DND-41 (cell line): ENCODE measurements at regions not wholly inside any gene's neighbourhood (a gene's known extent, or its start where the extent isn't known, plus 50 kb on each side); places are given as distances from the start of the nearest gene placed in this dataset.

Source experiments
- ATAC-seq: fragments of 200-7000 bp; cut with Tn5 transposase; 3 replicates; pipeline ENCODE4 v1.9.1; 2021; ENCODE audit warnings: low read depth; ENCODE audit not compliant: insufficient read depth
- DNase-seq: peaks from one replicate; pipeline ENCODE4 v3.0.0-alpha.2; 2020
- H2AFZ ChIP-seq: 2 replicates; pipeline ENCODE4 v1.6.0; 2012; ENCODE audit warnings: low read depth, low read length
- H3K27ac ChIP-seq: 2 replicates; pipeline ENCODE4 v1.5.1; 2012; ENCODE audit warnings: low read length, inconsistent platforms
- H3K27me3 ChIP-seq: fragments of 200-600 bp; sonication (generic); 2 replicates; pipeline ENCODE4 v1.6.0; 2012; ENCODE audit warnings: low read length, mild to moderate bottlenecking, inconsistent platforms; ENCODE audit not compliant: insufficient read depth, poor library complexity
- H3K36me3 ChIP-seq: 2 replicates; pipeline ENCODE4 v1.5.1; 2012; ENCODE audit warnings: low read length, inconsistent platforms; ENCODE audit not compliant: insufficient read depth
- H3K4me1 ChIP-seq: 2 replicates; pipeline ENCODE4 v1.5.1; 2012; ENCODE audit warnings: mild to moderate bottlenecking, low read length; ENCODE audit not compliant: insufficient read depth
- H3K4me2 ChIP-seq: 2 replicates; pipeline ENCODE4 v1.6.0; 2012; ENCODE audit warnings: mild to moderate bottlenecking, moderate library complexity, low read length, inconsistent platforms; ENCODE audit not compliant: insufficient read depth
- H3K4me3 ChIP-seq, 2 experiments: fragments of 200-600 bp in 1 of 2; shearing (Covaris generic) in 1 of 2; 2 replicates each; pipeline ENCODE4 v1.5.1; 2012 to 2016; ENCODE audit warnings: inconsistent platforms in 2 of 2, low read length in 2 of 2, mild to moderate bottlenecking in 2 of 2, low read depth in 1 of 2, moderate library complexity in 1 of 2
- H3K79me2 ChIP-seq: 2 replicates; pipeline ENCODE4 v1.6.0; 2012; ENCODE audit warnings: low read length, inconsistent platforms; ENCODE audit not compliant: insufficient read depth
- H3K9ac ChIP-seq: 2 replicates; pipeline ENCODE4 v1.6.0; 2012; ENCODE audit warnings: low read depth, mild to moderate bottlenecking, inconsistent platforms, low read length, moderate library complexity
- H3K9me3 ChIP-seq: 2 replicates; pipeline ENCODE4 v1.5.1; 2012; ENCODE audit warnings: low read length, moderate library complexity, mild to moderate bottlenecking, inconsistent platforms; ENCODE audit not compliant: insufficient read depth, severe bottlenecking
- H4K20me1 ChIP-seq: 2 replicates; pipeline ENCODE4 v1.6.0; 2012; ENCODE audit warnings: low read length; ENCODE audit not compliant: insufficient read depth
- CTCF ChIP-seq: IDR thresholded peaks from 2 replicates; pipeline ENCODE4 v1.5.1; 2012; ENCODE audit warnings: borderline replicate concordance, low read length, moderate library complexity, mild to moderate bottlenecking; ENCODE audit not compliant: poor library complexity, severe bottlenecking; ENCODE audit errors: extremely low read depth
- EZH2 ChIP-seq: IDR thresholded peaks from 3 replicates; pipeline ENCODE4 v1.6.1; 2012; ENCODE audit warnings: borderline replicate concordance, low read depth, mild to moderate bottlenecking, moderate library complexity, low read length, inconsistent platforms; ENCODE audit not compliant: severe bottlenecking

- no peak overlapping the region for H3K9ac ChIP-seq
- H3K79me2 ChIP-seq = no peaks in the 10 kb centered on the region
- H3K27me3 ChIP-seq = no peaks in the 10 kb centered on the region
- no peak overlapping the region for H3K4me3 ChIP-seq
- ATAC-seq = no peak
- H4K20me1 ChIP-seq = no peaks in the 10 kb centered on the region
- no peak for DNase-seq
- TF ChIP-seq CTCF (no peak), EZH2 (no peak)
- H3K27ac ChIP-seq = no peak overlapping the region
- no peak overlapping the region for H2AFZ ChIP-seq
- no peaks in the 10 kb centered on the region for H3K9me3 ChIP-seq
- no peaks in the 10 kb centered on the region for H3K4me1 ChIP-seq
- H3K36me3 ChIP-seq = no peaks in the 10 kb centered on the region
- no peak overlapping the region for H3K4me2 ChIP-seq
Measured at GRCh38 chr5:98314292-98314691, 459.2 kb upstream of the RGMB start.

- no peaks in the 10 kb centered on the region for H3K4me1 ChIP-seq
- no peak overlapping the region for H3K4me2 ChIP-seq
- H3K27ac ChIP-seq = no peak overlapping the region
- no peaks in the 10 kb centered on the region for H3K9me3 ChIP-seq
- no peak overlapping the region for H2AFZ ChIP-seq
- H3K36me3 ChIP-seq = no peaks in the 10 kb centered on the region
- no peak for DNase-seq
- H3K27me3 ChIP-seq = no peaks in the 10 kb centered on the region
- no peak overlapping the region for H3K4me3 ChIP-seq
- no peaks in the 10 kb centered on the region for H4K20me1 ChIP-seq
- H3K79me2 ChIP-seq = no peaks in the 10 kb centered on the region
- no peak for ATAC-seq
- no peak for TF ChIP-seq EZH2
- no peak for TF ChIP-seq CTCF
- H3K9ac ChIP-seq = no peak overlapping the region
Measured at GRCh38 chr5:98318386-98318785, 455.1 kb upstream of the RGMB start.

GRCh38 chr5:98319299-98320011 lies 454.0 kb upstream of the RGMB start:
- no peaks in the 10 kb centered on the region for H3K9me3 ChIP-seq
- H3K9ac ChIP-seq = no peak overlapping the region
- no peak overlapping the region for H2AFZ ChIP-seq
- ATAC-seq (no peak), DNase-seq (no peak)
- H3K79me2 ChIP-seq = no peaks in the 10 kb centered on the region
- no peak overlapping the region for H3K4me3 ChIP-seq
- no peak overlapping the region for H3K27ac ChIP-seq
- H3K4me1 ChIP-seq = no peaks in the 10 kb centered on the region
- TF ChIP-seq CTCF (no peak), EZH2 (no peak)
- no peaks in the 10 kb centered on the region for H3K27me3 ChIP-seq
- no peaks in the 10 kb centered on the region for H4K20me1 ChIP-seq
- H3K4me2 ChIP-seq = no peak overlapping the region
- H3K36me3 ChIP-seq = no peaks in the 10 kb centered on the region

GRCh38 chr5:98320343-98320742 lies 453.1 kb upstream of the RGMB start:
- no peaks in the 10 kb centered on the region for H3K36me3 ChIP-seq
- no peak overlapping the region for H3K9ac ChIP-seq
- no peak overlapping the region for H3K4me3 ChIP-seq
- H3K79me2 ChIP-seq = no peaks in the 10 kb centered on the region
- no peaks in the 10 kb centered on the region for H3K9me3 ChIP-seq
- no peaks in the 10 kb centered on the region for H3K4me1 ChIP-seq
- DNase-seq (no peak), ATAC-seq (no peak)
- no peak overlapping the region for H3K27ac ChIP-seq
- H4K20me1 ChIP-seq = no peaks in the 10 kb centered on the region
- TF ChIP-seq CTCF (no peak), EZH2 (no peak)
- H3K4me2 ChIP-seq = no peak overlapping the region
- no peak overlapping the region for H2AFZ ChIP-seq
- H3K27me3 ChIP-seq = no peaks in the 10 kb centered on the region
